Endothelial cell of umbilical vein (primary cell): ENCODE measurements at regions not wholly inside any gene's neighbourhood (a gene's known extent, or its start where the extent isn't known, plus 50 kb on each side); places are given as distances from the start of the nearest gene placed in this dataset.

Experiments
- EZH2 ChIP-seq: IDR thresholded peaks from 2 replicates; pipeline ENCODE4 v1.6.1; 2012; ENCODE audit warnings: borderline replicate concordance, low read depth, mild to moderate bottlenecking, moderate library complexity, low read length, inconsistent platforms; ENCODE audit not compliant: severe bottlenecking
- FOS ChIP-seq: IDR thresholded peaks from 2 replicates; pipeline ENCODE4 v1.6.1; 2011; ENCODE audit warnings: mild to moderate bottlenecking, low read length, moderate library complexity, borderline replicate concordance; ENCODE audit not compliant: insufficient read depth
- JUN ChIP-seq: IDR thresholded peaks from 2 replicates; pipeline ENCODE4 v1.6.1; 2011; ENCODE audit warnings: borderline replicate concordance, low read depth; ENCODE audit not compliant: insufficient read length, insufficient read depth
- MYC ChIP-seq: IDR thresholded peaks from one replicate; pipeline ENCODE4 v1.6.1; 2011; ENCODE audit warnings: mild to moderate bottlenecking, low read depth, low read length
- POLR2A ChIP-seq: IDR thresholded peaks from 2 replicates; pipeline ENCODE4 v1.6.1; 2012; ENCODE audit warnings: low read depth, mild to moderate bottlenecking, control low read depth, low read length
- POLR2AphosphoS5 ChIP-seq: IDR thresholded peaks from 2 replicates; pipeline ENCODE4 v1.6.1; 2012; ENCODE audit warnings: low read depth, mild to moderate bottlenecking, control low read depth, low read length, moderate library complexity; ENCODE audit not compliant: insufficient read depth
- TF ChIP-seq, protein P1 (sequence below), 2 donors: IDR thresholded peaks; 1 replicate in 1 of 2; 2 replicates in 1 of 2; pipeline ENCODE4 v1.5.1; 2011; ENCODE audit warnings: low read length in 2 of 2, mild to moderate bottlenecking in 2 of 2, moderate library complexity in 2 of 2, control low read depth in 1 of 2, inconsistent platforms in 1 of 2, low read depth in 1 of 2; ENCODE audit not compliant: insufficient read depth in 1 of 2; ENCODE audit errors: extremely low read depth in 1 of 2

DNA sequence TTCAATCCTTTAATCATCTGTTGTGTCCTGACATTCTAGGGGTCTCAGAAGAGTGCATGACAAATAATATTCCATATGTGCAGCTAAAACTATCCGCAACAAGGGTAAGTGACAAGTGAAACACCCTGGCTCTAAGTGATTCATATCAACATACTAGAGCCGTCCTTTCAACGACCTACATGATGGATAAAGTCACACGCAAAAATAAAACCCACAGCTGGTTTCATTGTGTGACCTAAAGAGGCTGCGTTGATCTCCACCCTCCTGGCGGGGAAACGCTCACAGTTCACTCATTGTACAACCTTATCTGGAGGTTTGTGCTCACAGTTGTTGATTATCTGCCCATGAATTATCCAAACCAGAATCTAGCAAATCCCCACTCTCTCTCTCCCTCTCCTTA is 365.3 kb upstream of the PKN2 start:
- TF ChIP-seq, protein P1, sequence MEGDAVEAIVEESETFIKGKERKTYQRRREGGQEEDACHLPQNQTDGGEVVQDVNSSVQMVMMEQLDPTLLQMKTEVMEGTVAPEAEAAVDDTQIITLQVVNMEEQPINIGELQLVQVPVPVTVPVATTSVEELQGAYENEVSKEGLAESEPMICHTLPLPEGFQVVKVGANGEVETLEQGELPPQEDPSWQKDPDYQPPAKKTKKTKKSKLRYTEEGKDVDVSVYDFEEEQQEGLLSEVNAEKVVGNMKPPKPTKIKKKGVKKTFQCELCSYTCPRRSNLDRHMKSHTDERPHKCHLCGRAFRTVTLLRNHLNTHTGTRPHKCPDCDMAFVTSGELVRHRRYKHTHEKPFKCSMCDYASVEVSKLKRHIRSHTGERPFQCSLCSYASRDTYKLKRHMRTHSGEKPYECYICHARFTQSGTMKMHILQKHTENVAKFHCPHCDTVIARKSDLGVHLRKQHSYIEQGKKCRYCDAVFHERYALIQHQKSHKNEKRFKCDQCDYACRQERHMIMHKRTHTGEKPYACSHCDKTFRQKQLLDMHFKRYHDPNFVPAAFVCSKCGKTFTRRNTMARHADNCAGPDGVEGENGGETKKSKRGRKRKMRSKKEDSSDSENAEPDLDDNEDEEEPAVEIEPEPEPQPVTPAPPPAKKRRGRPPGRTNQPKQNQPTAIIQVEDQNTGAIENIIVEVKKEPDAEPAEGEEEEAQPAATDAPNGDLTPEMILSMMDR (IDR thresholded peaks at IDR 0.05; ENCODE audit: extremely low read depth in 1 of 2, insufficient read depth in 1 of 2, low read depth in 1 of 2, low read length in 2 of 2) = no peak
- TF ChIP-seq MYC (no peak), POLR2A (no peak), EZH2 (no peak), POLR2AphosphoS5 (no peak), JUN (no peak), FOS (no peak)
